RWPE1 (cell line): ENCODE measurements at regions not wholly inside any gene's neighbourhood (a gene's known extent, or its start where the extent isn't known, plus 50 kb on each side); places are given as distances from the start of the nearest gene placed in this dataset.
"Not testable (repeated sequence)": the region's sequence is repeated elsewhere in the genome, so short reads cannot be mapped to it uniquely, and the experiment has no call there.

Experiments used
- CTCF ChIA-PET: fragments of 350-600 bp; sonication (Branson Sonifier 250); formaldehyde crosslinking; extraction: SDS; loops from one replicate; lab custom pipeline; 2021; lab: Yijun Ruan, JAX
- POLR2A ChIA-PET: fragments of 400-600 bp; formaldehyde crosslinking; extraction: SDS; loops from one replicate; lab custom pipeline; 2020; ENCODE audit warnings: antibody characterized with exemption; ENCODE audit not compliant: low non-redundant PET; lab: Yijun Ruan, JAX
- DNase-seq: peaks from one replicate; pipeline ENCODE4 v3.0.0; 2012; ENCODE audit warnings: low spot score
- H3K27ac ChIP-seq: fragments of 450-650 bp; 2 replicates; pipeline ENCODE4 v1.5.1; 2017

DNA sequence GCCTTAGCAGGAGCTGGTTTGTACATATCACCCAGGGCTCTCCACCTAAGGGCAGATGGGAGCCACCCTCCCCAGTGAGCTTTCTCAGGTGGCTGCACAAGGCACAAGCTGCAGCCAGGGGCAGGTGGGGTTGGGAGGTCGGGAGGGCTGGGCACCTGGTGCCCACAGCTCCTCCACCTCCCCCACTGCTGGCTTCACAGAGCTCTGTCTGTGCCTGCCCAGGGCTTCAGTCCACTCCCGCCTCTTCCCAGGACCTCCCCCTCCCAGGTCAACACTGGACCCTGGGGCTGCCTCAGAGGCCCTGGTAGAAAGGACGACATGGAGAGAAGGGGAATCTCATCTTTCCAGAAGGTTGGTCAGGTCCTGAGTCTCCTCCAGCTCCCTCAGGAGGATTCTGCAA lies 55.6 kb upstream of the GOLGA6L6 start:
- H3K27ac ChIP-seq, POLR2A ChIA-PET, CTCF ChIA-PET, DNase-seq: not testable (repeated sequence)

DNA sequence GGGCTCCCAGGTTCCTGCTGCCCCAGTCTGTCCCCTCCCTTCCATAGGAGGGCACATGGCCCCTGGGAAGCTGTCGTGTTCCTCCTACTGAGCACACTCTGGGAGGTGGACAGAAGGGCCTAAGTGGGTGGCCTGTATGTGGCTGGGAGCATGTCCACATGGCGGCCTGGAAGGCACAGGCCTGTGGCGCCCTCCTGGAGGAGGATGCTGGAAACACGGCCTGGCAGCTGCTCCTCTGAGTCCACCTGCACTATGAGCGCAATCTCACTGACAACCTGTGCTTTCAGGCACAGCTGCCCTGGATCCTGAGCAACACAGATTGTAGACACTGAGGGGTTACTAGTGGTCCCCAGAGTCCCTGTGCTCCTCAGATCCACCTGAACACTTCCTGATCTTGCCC lies 52.6 kb upstream of the GOLGA6L6 start:
- POLR2A ChIA-PET, DNase-seq, CTCF ChIA-PET: not testable (repeated sequence)

GRCh38 chr15:20591936-20592335 lies 50.3 kb upstream of the GOLGA6L6 start:
- DNase-seq, H3K27ac ChIP-seq, CTCF ChIA-PET, POLR2A ChIA-PET: not testable (repeated sequence)

More for the DNA sequence above, 52.6 kb upstream of the GOLGA6L6 start:
- H3K27ac ChIP-seq = not testable (repeated sequence)
